ENCODE measurements at regions not wholly inside any gene's neighbourhood (a gene's known extent, or its start where the extent isn't known, plus 50 kb on each side); places are given as distances from the start of the nearest gene placed in this dataset.

DNA sequence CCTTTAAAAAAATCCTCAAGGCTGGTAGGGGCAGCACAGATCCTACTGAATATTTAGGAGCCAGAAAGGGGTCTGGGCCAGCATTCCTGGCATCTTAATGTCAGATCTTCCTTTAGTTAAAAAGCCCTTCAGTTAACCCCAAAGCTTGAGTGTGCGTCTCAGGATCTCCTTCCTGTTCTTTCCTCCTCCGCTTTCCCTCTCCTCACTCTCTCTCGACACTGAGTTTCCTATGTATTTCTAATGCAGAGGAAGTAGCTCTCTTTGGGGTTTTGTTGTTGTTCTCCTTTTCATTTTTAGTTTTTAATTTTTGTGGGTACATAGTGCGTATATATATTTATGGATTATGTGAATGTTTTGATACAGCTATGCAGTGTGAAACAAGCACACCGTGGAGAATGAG is 109.9 kb upstream of the COPS8 start:
- peak in 3 of 4 experiments; percentile 53 to 67 (median 62) for DNase-seq

- peak in 3 of 4 experiments; percentile 41 to 43 (median 42) for DNase-seq
These were observed 109.2 kb upstream of the COPS8 start for GRCh38 chr2:236976266-236977062.

- no peak for DNase-seq
These were observed 108.4 kb upstream of the COPS8 start for GRCh38 chr2:236977063-236977851.

DNA sequence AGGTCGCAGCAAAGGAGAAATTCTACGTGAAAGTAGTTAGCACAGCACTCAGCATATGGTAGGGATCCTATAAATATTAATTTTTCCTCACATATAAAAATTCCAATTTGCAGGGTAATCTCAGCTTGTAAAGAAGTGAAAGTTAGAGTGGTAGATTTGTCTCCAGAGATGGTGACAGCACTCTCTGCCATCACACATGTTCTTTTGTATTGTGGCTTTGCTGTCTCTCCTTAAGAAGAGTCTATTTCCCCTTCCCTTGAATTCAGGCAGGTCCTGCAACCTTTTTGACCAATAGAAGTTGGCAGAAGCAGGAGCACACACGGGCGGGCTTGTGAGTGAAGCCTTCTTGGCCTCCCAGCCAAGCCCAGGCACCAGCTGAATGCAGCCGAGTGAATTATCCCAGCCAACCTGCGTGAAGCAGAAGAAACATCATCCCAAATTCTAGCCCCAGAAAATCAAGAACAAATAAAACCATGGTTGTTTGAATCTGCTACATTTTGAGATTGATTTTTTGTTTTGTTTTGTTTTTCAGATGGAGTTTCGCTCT is 107.8 kb upstream of the COPS8 start:
- DNase-seq = no peak

DNA sequence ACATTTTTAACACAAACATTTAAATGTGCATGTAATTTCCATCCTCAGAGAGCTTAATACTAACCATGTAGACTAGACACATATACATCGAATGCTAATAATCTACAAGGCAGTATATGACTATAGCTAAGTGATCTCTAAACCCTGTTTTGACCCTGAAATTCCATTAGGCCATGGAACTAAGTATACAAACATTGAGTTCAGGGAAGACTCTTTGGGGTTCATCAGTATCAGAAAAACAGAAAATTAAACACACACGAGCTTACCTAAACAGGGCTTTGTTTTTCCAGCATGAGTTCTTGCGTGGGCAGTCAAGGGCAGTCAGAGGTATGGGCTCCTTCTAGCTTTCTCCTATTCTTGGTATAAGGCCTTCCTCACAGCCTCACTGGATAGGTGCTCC is 106.0 kb upstream of the COPS8 start:
- DNase-seq = no peak

DNA sequence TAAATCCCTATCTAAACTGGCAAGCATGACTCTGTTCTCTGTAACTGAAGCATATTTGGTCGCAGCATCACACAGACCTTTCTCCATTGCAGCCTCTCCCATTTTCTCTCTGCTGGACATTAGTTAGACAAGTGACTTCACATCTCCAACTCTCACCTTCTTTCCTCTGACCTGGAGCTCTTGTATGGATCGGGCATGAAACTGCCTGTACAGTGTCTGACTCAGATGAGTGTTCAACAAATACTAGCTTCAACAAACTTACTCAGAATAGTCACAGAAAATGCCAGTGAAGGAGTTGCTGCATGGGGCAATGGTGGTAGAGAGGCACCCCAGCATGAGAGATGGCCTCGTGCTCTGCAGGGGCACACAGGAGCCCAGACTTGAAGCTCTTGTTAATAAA is 104.7 kb upstream of the COPS8 start:
- DNase-seq = no peak

- peak in 1 of 4 experiments; percentile 9 for DNase-seq
These were observed 103.8 kb upstream of the COPS8 start for GRCh38 chr2:236981701-236982485.

DNA sequence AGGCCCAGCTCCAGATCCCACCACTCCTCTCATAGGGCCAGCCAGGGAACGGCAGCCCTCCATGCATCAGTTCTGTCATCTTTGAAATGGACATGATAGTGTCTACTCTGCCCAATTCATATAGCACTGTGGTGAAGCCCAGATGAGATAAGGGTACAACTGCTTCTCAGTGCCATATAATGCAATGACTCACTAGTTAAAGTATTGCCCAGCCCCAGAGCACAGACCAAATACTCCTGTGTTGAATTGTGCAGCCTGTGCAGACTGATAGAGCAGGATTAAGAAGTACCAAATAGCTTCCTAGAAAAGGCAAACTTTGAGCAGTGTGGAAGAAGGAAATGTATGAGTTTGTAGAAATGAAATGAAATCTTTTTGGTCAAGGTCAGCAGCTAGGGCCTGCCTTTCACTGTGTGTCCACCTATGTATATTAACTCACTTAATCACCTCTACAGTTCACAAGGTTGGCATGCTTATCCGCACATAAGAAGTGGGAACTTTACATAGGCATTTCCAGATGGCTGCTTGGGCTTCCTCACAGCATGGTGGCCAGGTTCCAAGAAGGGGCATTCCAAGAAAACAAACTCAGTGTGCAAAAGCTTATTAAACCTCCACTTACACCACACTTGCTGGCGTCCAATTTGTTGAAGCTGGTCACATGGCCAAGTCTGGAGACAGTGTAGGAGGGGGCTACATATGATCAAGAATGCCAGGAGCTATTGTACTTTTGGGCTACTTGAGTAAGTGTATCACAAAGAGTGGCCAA is 102.8 kb upstream of the COPS8 start:
- DNase-seq = no peak

DNA sequence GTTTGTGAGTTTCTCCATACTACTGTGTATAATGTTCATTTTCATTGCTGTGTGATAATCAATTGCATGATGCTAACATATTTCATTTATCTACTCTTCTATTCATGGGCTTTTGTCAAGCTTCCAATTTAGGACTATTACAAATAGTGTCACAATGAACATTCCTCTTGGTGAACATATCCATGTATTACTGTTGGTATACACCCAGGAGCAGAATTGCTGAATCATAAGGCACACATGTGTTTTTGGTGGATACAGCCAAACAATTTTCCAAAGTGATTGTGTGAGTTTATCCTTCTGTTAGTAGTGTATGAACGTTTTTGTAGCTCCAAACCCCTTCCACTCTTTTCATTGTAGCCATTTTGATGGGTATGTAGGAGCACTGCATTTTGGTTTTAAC is 101.6 kb upstream of the COPS8 start:
- no peak for DNase-seq

GRCh38 chr2:236985761-236986339 is 99.8 kb upstream of the COPS8 start:
- DNase-seq = no peak

- no peak for DNase-seq
These were observed 99.0 kb upstream of the COPS8 start for GRCh38 chr2:236986524-236987330.

GRCh38 chr2:236988216-236988615 is 97.5 kb upstream of the COPS8 start:
- DNase-seq = no peak

GRCh38 chr2:236988690-236989624 is 96.7 kb upstream of the COPS8 start:
- DNase-seq = peak; percentile 61 to 80 (median 72)

DNA sequence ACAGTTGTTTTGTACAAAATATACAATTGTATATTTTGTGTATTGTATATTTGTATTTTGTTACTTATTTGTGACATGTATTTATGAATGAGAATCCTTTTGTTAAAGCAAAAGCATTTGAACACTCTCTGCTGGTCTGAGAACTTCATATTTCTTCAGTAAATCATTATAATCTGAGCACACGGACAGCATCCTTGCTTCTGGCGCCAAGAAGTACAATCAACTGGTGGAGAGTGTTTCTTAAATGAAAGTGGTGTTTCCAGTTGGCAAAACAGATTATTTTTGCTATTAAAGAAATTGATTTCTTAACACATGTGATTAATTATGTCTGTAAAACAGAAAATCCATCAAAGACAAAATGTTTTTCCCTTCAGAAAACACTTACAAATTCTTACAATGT is 95.1 kb upstream of the COPS8 start:
- no peak for DNase-seq

DNA sequence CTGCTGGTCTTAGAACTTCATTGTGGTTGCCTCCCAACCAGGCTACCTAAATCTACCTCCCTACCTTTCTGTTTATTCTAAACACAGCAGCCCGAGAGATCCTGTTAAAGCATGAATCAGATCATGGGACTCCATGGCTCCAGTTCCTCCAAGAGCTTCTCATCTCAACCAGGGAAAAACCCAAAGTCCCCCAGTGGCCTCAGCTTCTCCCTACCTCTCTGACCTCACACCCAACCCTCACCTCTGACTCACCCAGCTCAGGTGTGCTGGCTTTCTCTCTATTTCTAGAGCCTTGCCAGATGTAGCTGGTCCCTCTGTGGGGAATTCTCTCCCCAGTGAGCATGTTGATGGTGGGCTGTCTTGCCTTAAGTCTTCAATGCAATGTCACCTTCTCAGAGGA is 93.8 kb upstream of the COPS8 start:
- DNase-seq = no peak

DNA sequence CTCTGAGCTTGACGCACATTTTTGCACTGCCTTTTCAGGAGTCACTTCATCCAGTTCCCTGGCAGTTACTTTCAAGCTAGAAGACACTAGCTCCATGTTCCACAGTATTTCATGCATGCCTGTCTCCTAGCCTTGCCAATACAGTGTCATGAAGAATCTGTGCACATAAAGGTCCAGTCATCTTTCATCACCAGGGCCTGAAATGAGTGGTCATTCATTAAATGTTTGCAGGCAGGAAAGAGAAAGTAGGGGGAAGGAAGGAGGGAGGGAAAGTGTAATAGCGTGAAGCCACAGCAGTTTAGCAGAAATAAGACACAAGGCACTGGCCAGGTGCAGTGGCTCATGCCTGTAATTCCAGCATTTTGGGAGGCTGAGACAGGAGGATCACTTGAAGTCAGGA is 92.4 kb upstream of the COPS8 start:
- DNase-seq = no peak

GRCh38 chr2:236994361-236994760 is 91.3 kb upstream of the COPS8 start:
- DNase-seq = no peak

GRCh38 chr2:236997069-236997715 is 88.5 kb upstream of the COPS8 start:
- no peak for DNase-seq

GRCh38 chr2:236998236-236998635 is 87.5 kb upstream of the COPS8 start:
- DNase-seq = no peak
